GM19395 (cell line): ENCODE measurements at regions not wholly inside any gene's neighbourhood (a gene's known extent, or its start where the extent isn't known, plus 50 kb on each side); places are given as distances from the start of the nearest gene placed in this dataset.

ENCODE experiments used
- ATAC-seq: cut with Tn5 transposase; IDR thresholded peaks from one replicate; pipeline ENCODE4 v1.9.1; 2021; ENCODE audit warnings: mild to moderate bottlenecking, moderate library complexity; ENCODE audit not compliant: unreplicated experiment

DNA sequence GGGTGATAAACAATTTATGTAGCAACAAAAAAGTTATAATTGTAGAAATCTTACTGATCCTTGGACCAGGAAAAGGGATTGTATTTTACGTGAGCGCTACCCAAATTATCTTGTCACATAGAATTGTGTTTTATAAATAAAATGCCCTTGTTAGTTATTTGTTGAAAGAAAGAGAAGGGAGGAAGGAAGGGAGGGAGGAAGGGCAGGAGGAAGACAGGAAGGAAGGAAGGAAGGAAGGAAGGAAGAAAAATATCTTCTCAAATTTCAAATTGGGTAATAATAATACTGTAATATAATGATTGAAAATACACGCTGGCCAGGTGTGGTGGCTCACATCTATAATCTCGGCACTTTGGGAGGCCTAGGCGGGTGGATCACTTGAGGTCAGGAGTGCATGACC is 206.2 kb upstream of the TLL1 start:
- ATAC-seq: no peak

DNA sequence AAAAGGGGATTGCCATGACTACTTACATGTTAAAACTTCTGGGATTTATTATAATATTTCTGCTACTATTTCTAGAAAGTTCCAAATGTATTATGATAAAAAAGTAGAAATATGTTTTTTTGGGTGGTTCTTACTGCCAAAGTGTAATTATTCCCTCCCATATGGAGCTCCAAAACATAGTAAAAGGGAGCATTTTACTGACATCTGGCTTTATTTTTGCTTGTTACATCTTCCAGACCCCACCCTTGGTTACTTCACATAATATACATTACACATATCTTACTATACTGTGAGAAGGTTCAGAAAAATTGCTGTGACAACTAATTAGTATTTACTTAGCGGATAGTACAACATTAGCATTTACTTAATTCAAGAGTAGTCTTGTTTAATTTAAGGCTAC is 205.1 kb upstream of the TLL1 start:
- no peak for ATAC-seq

GRCh38 chr4:165668694-165669093 is 204.3 kb upstream of the TLL1 start:
- no peak for ATAC-seq

GRCh38 chr4:165677081-165677480 is 196.0 kb upstream of the TLL1 start:
- no peak for ATAC-seq

DNA sequence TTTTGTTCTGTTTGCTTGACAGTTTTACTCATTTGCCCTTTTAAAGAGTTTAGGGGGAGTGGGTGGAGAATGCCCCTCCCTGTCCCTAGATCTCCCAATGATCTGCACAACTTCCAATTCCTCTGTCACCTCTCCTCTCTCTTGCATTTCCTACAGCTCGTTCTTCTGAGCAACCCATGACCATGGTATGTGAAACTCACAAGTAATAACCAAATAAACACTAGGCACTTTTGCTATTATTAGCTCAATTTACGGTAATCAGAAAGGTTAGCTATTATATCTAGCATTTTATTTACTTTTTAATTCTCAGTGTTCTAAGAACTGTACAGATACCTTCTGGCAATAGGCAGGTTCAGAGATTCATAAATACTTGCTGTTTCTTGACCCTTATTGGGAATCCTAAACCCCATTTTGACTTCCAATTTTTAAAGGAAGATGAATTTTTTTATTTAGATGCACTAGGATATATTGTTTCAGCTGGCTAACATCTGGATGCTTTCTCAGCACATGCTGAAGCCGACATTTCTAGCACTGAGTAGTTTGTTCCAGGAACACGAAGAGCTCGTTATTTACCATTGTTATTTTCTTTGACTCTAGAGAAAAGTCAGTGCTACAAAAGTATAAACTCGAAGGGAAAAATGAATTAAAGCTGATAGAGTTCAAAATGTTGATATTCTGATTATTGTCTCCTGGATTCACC is 194.7 kb upstream of the TLL1 start:
- ATAC-seq: no peak

DNA sequence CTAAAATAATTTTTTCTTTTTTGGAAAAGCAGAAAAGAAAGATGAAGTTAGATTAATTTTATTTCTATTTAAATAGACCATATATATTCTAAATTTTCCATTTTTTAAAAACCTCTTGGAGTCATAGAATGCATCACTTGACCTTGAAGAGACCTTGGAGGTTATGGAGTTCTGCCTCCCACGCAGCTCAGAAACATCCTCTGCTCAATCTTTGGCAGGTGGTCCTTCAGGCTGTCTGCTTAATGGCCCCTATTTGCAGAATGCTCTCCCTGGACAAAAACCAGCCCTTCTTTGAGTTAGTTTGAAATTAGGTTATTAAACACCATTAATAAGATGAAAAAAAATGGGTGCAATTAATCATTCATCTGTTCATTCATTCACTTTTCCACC is 194.1 kb upstream of the TLL1 start:
- ATAC-seq: no peak

DNA sequence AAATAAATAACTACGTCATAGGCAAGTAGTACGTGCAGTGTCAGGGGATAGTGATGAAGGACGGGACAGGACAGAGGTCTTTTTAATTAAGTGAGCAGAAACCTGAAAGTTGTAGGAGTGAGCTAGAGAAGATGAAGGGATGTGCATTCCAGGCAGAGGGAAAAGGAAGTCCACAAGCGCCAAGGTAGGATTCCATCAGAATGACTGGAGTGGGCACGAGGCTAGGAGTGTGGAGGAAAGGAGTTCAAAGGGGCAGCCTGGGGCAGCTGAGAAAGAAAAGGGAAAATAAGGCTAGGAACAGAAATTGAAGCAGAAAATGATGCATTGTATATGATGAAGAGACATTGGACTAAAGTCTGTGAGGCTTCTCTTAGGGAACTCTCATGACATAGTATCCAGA is 192.2 kb upstream of the TLL1 start:
- ATAC-seq: no peak

DNA sequence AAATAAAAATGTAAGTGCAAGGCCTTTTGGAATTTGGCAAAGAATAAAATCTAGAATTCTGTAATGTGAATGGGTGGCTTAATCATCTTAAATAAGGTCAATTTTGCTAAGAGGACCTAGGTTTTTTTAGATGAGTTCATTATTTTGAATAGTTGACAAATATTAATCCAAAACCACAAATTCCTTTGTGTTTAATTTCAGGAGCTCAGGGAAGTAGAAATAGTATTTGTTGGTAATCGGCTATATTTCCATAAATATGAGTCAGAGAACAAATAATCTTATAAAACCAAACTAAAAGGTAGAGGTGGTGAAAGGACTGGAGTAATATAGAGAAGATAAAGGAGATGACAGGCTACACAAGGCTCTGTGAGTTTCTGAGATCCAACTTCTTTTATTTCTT is 190.4 kb upstream of the TLL1 start:
- no peak for ATAC-seq

DNA sequence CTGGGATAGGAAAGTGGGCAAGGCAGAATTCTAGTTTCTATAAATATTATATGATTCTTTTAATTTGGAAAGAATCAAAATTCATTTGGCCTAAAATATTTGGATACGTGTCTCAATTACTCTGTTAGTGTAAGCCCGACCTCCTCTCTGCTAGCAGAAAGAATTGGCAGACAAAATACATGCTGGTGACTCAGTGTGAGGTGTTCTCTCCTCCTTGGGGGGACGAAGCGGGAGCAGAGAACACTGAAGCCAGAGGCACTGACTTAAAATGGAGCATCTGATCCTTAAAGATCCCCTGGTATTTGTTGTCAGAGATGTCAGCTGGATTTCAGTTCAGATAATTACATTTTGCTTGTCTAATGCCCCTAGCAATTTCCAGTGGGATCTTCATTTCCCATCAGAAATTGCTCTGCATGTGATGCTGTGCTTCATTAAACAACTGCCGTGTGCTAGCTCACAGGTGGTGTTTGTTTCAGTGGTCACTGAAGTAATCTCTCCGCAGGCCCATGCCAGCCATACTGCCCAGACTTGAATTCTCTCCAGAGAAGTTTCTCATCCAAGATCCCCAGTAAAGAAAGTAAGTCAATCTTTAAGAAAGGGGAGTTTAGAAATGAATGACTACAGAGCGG is 188.7 kb upstream of the TLL1 start:
- no peak for ATAC-seq

GRCh38 chr4:165686756-165687155 is 186.3 kb upstream of the TLL1 start:
- ATAC-seq: no peak

DNA sequence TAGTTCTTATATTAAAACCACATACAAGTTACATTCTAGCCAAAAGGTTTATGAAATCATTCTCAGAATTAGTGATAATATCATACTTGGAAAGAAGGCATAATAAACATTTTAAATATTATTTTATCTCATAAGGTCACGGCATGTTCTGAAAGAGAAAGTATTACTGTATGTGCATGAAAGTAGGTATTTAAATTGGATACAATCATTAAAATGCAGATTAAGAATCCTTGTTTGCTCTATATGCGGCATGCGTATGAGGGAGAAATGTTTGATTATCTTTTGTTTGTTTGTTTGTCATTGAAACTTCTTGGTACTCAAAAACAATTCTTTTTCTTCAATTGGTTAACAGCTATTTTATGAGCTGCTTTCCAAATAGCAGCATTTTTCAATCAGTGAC is 183.9 kb upstream of the TLL1 start:
- ATAC-seq: no peak

DNA sequence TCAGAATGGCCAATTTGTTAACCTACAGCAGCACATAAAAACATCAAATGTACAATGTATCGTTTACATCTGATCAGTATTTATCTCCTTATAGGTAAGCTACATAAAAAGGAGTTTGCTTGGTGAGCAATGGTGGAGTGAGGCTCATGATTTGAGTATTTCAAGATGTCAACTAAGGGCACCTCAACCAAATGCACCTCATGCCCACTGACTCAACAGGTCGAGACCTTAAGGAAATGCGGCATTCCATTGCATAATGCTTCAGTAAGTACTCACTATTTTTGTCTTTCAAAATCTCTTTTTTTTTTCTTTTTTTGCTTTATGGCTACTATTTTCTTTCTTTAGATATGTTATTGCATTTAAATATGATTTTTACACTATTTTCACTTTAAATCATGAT is 181.0 kb upstream of the TLL1 start:
- no peak for ATAC-seq

- no peak for ATAC-seq
These were observed 174.8 kb upstream of the TLL1 start for GRCh38 chr4:165698272-165698671.

DNA sequence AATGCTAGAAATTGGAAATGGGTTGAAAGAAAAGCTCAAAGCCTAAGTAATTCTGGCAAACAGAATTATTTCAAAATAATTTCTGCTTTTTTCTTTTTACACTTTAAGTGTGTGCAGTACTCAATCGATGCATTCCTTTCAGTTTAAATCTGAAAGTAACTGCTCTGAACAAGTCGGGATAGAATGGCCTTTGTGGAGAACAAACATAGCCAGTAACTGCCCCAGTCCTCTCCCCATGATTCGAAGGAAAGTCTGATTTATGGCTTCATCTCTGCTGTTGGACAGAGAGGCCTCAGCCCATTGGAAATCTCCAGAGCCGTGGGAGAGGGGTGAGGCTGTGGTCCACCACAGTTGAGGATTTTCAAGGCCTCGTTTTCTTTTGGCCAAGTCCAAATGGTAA is 174.0 kb upstream of the TLL1 start:
- no peak for ATAC-seq

DNA sequence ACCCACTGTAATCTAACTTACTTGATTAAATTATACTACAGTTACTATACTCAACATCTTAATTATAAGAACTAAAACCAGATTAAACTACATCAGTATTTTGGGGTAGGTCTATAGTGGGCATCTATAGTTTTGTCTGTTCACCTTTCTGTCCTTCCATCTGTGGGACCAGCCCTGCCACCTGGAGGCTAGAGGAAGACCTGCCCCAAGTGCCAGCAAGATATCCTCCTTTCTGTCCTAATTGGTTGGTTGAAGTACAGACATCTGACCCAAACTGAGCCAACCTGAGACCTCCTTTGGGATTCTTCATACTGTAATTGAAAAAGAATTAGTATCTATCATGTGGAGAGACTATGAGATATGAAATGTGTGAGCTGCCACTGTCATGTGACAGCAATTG is 172.2 kb upstream of the TLL1 start:
- ATAC-seq: no peak

DNA sequence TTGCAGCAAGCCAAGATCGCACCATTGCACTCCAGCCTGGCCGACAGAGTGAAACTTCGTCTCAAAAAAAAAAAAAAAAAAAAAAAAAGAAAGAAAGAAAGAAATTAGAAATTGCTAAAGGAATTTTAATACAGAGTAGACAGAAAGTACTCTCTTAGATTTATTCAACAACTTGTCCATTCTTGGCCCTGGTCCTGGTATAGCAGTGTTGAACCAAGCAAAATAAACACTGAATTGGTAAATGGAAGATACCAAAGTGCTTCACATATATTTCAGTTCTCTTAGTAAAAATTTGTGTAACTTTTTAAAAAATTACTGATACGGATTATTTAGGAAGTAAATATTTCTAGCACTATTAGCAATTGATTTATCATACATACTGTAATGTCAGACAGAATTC is 165.9 kb upstream of the TLL1 start:
- no peak for ATAC-seq

GRCh38 chr4:165709516-165709915 is 163.5 kb upstream of the TLL1 start:
- no peak for ATAC-seq

DNA sequence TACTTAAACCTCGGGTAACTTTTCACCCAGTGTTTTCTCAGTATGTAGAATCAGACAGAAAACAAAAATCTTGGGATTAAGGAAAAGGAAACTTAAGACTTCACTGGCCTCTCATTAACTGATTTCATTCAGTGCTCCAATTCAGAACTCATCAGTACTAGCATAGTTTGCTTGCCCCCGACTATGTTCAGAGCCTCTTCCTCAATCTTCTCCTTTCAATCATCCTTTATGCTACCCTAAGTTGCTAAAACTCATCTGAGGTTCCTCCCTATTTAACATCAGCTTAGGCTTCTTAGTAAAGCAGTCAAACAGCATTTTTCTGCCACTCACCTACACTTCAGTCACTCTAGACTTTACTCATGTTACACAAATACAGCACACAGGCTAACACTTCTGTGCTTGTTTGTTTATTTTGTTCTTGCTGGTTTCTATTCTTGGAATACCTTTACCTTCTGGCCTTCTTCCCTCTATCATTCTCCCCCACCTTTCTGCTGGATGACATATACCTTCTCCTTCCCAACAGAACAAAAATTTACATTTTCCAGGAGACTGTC is 163.0 kb upstream of the TLL1 start:
- no peak for ATAC-seq

- ATAC-seq: no peak
These were observed 161.6 kb upstream of the TLL1 start for GRCh38 chr4:165711436-165711835.

- no peak for ATAC-seq
These were observed 161.1 kb upstream of the TLL1 start for GRCh38 chr4:165711912-165712311.

DNA sequence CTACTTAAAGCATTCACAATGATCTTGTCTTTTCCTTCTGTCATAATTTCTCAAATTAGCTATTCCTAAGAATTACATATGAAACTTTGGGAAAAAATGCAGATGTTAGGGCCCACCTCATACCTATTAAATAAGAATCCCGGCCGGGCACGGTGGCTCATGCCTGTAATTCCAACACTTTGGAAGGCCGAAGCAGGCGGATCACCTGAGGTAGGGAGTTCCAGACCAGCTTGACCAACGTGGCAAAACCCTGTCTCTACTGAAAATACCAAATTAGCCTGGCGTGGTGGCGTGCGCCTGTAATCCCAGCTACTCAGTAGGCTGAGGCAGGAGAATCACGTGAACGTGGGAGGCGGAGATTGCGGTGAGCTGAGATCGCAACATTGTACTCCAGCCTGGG is 158.4 kb upstream of the TLL1 start:
- ATAC-seq: no peak

GRCh38 chr4:165715211-165715610 is 157.8 kb upstream of the TLL1 start:
- no peak for ATAC-seq

- no peak for ATAC-seq
These were observed 157.0 kb upstream of the TLL1 start for GRCh38 chr4:165715989-165716388.
